Colonic mucosa (tissue), 4 donors: ENCODE measurements at regions not wholly inside any gene's neighbourhood (a gene's known extent, or its start where the extent isn't known, plus 50 kb on each side); places are given as distances from the start of the nearest gene placed in this dataset.

ENCODE experiments used
- DNase-seq: peaks from one replicate; pipeline ENCODE4 v3.0.0-alpha.2; 2020
- H3K27ac ChIP-seq: fragments of 200-600 bp; one replicate; pipeline ENCODE4 v1.8.0; 2021
- H3K27me3 ChIP-seq: fragments of 200-600 bp; one replicate; pipeline ENCODE4 v1.8.0; 2021
- H3K36me3 ChIP-seq: fragments of 200-600 bp; one replicate; pipeline ENCODE4 v1.8.0; 2021
- H3K4me1 ChIP-seq: fragments of 200-600 bp; one replicate; pipeline ENCODE4 v1.8.0; 2021; ENCODE audit warnings: mild to moderate bottlenecking
- H3K4me3 ChIP-seq: fragments of 200-600 bp; one replicate; pipeline ENCODE4 v1.8.0; 2021
- H3K9ac ChIP-seq, 2 donors: one replicate each; pipeline ENCODE4 v1.7.0; 2013; ENCODE audit warnings: control low read depth in 2 of 2, low read depth in 2 of 2, low read length in 2 of 2
- H3K9me3 ChIP-seq: fragments of 200-600 bp; one replicate; pipeline ENCODE4 v1.8.0; 2021
- intact Hi-C: fragments of 100-400 bp; cut with DNase I; formaldehyde crosslinking; loops from one replicate; pipeline ENCODE4 v1.14.1; 2022
- TF ChIP-seq, protein P1 (sequence below): fragments of 200-600 bp; IDR thresholded peaks from one replicate; pipeline ENCODE4 v1.8.0; 2022; ENCODE audit warnings: antibody characterized with exemption, mild to moderate bottlenecking
- donor health status: healthy.
- donor health status: DM: no; HTN: no; CAD: no.
- donor health status: DM: no; HTN: no; CAD: no.

DNA sequence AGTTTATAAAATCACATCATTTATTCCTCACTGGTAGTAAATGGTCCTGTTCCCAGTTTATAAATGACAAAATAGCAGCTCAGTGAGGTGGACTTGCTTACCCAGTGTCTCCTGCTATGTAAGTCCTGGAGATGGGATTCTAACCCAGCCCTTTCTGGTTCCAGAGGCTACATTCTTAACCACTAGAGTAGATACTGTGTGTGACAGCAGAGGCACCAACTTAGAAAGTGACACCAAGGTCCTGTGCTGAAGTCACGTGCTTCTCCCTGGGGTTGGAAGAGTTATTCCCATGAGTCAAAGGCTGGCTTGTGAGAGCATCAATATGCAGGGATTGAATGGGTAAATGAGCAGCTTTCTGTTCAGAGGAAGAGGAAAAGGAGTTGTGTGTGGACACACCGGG lies 167.3 kb upstream of the IRX3 start:
- DNase-seq: no peak
- intact Hi-C loops: no loop called here
- Histone ChIP-seq H3K9ac (no peak overlapping the region), H3K27ac (no peak overlapping the region), H3K4me1 (no peaks in the 10 kb centered on the region), H3K27me3 (no peaks in the 10 kb centered on the region), H3K36me3 (no peaks in the 10 kb centered on the region), H3K4me3 (no peak overlapping the region), H3K9me3 (no peaks in the 10 kb centered on the region)
- TF ChIP-seq, protein P1, sequence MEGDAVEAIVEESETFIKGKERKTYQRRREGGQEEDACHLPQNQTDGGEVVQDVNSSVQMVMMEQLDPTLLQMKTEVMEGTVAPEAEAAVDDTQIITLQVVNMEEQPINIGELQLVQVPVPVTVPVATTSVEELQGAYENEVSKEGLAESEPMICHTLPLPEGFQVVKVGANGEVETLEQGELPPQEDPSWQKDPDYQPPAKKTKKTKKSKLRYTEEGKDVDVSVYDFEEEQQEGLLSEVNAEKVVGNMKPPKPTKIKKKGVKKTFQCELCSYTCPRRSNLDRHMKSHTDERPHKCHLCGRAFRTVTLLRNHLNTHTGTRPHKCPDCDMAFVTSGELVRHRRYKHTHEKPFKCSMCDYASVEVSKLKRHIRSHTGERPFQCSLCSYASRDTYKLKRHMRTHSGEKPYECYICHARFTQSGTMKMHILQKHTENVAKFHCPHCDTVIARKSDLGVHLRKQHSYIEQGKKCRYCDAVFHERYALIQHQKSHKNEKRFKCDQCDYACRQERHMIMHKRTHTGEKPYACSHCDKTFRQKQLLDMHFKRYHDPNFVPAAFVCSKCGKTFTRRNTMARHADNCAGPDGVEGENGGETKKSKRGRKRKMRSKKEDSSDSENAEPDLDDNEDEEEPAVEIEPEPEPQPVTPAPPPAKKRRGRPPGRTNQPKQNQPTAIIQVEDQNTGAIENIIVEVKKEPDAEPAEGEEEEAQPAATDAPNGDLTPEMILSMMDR: no peak

DNA sequence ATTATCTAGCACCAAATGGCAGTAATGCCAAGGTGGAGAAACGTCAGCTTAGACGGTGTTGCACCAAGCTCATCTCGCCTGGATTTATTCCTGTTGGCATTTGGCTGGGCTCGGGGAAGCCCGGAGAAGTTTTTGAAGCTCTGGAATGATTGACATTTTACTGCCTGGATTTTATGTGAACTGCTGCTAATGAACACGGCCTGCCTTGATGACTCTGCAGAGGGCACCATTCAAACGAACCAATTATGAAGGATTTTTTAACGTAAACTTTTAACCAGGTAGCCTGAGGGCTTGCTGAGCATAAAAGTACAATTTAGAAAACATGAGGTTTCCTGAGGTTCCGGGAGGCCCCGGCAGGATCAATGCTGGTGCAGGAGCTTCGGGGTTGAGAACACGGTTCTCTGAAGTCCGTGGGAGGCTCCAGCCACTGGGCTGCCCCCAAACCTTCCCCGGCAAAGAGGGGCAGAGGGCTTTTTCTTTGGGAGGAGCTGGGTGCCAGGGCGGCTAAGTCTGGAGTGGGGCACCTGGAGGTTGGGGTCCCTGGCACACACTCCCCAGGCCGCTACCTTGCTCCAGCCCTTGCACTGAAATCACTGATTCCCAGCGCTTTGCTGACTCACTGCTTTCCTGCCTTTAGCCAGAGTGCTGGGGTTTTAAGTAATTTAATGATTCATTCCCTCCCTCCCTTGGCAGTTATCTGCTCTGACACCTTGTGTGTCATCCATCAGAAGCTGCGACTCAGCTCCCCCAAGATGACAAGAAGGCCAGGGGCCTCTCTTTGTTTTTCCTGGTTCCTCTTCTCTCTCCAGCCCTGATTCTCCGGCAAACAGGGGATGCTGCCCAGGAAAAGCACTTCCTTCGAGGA lies 161.2 kb upstream of the IRX3 start:
- intact Hi-C loops: no loop called here
- Histone ChIP-seq H3K27ac (no peak overlapping the region), H3K9ac (no peak overlapping the region), H3K9me3 (no peaks in the 10 kb centered on the region), H3K4me3 (no peak overlapping the region), H3K27me3 (no peaks in the 10 kb centered on the region), H3K36me3 (no peaks in the 10 kb centered on the region), H3K4me1 (no peaks in the 10 kb centered on the region)
- DNase-seq: no peak
- TF ChIP-seq, protein P1: no peak

DNA sequence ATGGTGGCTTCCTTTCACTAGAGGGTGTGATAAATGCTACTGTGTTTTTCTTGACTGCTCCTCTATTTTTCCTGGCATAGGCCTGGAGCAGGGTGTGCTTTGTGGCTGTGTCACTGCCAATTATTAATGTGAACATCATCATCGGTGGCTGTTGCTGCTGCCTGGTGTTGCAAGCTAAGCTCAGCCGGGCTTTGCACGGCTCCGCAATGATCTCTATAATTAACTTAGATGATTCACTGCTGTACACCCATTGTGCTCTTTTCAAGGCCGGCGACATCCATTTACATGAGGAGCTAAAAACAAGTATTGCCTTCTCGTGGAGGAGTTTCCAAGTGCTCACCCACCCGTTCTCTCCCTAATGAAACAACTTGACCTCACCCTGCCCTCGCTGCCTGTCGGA lies 160.1 kb upstream of the IRX3 start:
- Histone ChIP-seq H3K27ac (no peak overlapping the region), H3K9ac (no peak overlapping the region), H3K27me3 (no peaks in the 10 kb centered on the region), H3K9me3 (no peaks in the 10 kb centered on the region), H3K36me3 (no peaks in the 10 kb centered on the region), H3K4me3 (no peak overlapping the region), H3K4me1 (no peaks in the 10 kb centered on the region)
- intact Hi-C loops: no loop called here
- DNase-seq: no peak
- TF ChIP-seq, protein P1: no peak

DNA sequence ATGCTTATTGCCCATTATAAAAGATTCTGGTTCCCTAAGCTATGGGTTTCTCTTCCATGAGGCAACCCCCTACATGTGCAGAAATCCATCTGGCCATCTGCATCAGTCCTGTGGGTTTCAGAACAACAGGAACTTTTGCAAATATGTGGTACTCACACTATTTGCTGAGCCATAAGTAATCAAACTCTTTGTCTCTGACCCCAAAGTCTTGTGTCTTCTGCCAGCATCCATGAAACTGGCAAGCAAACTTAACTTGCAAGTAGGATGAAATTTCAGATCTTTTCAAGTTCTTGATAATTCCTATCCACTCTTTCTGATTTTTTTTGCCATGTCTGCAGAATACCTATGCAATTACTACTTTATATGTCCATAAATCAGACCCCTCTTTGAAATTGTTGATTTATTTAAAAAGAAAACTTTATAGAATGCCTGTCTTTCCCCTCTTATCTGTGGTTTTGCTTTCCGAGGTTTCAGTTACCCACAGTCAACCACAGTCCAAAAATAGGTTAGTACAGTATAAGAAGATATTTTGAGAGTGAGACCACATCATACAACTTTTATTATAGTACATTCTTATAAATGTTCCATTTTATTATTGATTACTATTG lies 158.4 kb upstream of the IRX3 start:
- intact Hi-C loops: no loop called here
- H3K4me3 ChIP-seq: no peak overlapping the region
- H3K27me3 ChIP-seq: no peaks in the 10 kb centered on the region
- no peak for DNase-seq
- no peak overlapping the region for H3K27ac ChIP-seq
- TF ChIP-seq, protein P1: no peak
- no peak overlapping the region for H3K9ac ChIP-seq
- no peaks in the 10 kb centered on the region for H3K36me3 ChIP-seq
- no peaks in the 10 kb centered on the region for H3K4me1 ChIP-seq
- no peaks in the 10 kb centered on the region for H3K9me3 ChIP-seq

DNA sequence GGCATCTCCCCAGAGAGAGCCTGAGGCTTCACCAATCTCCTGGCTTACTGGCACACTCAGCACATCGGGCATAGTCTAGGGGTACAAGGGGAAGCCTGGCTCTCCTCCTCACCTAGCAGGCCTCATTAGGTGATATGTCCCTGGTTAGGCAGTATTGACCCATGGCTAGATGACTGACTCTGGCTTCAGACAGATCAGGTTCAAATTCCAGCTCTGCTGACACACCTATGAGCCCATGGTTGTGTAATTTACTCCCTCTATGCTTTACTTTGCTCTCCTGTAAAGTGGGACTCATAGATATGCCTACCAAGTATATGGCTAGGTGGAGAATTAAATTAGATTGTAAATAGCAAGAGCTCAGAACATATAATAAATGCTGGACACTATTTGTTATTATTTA lies 157.3 kb upstream of the IRX3 start:
- Histone ChIP-seq H3K4me1 (no peaks in the 10 kb centered on the region), H3K9me3 (no peaks in the 10 kb centered on the region), H3K36me3 (no peaks in the 10 kb centered on the region), H3K27ac (no peak overlapping the region), H3K27me3 (no peaks in the 10 kb centered on the region), H3K4me3 (no peak overlapping the region), H3K9ac (no peak overlapping the region)
- TF ChIP-seq, protein P1: no peak
- intact Hi-C loops: no loop called here
- DNase-seq: no peak
